Astrocyte of the spinal cord (primary cell): ENCODE measurements at regions not wholly inside any gene's neighbourhood (a gene's known extent, or its start where the extent isn't known, plus 50 kb on each side); places are given as distances from the start of the nearest gene placed in this dataset.
A peak's percentile ranks its signal among the peaks of the same experiment; 100 is the strongest.

ENCODE experiments used
- DNase-seq: peaks from one replicate; pipeline ENCODE4 v3.0.0; 2011; ENCODE audit warnings: low read depth, low spot score
- H3K4me3 ChIP-seq: 2 replicates; pipeline ENCODE4 v1.5.1; 2011; ENCODE audit warnings: low read depth, mild to moderate bottlenecking, low read length, moderate library complexity
- in situ Hi-C: cut with HindIII; loops from 2 replicates; pipeline ENCODE4 v1.10.0; 2017; ENCODE audit warnings: low sequenced_read_pairs
- TF ChIP-seq, protein P1 (sequence below): IDR thresholded peaks from 2 replicates; pipeline ENCODE4 v1.5.1; 2012; ENCODE audit warnings: low read depth, mild to moderate bottlenecking, low read length, inconsistent platforms

DNA sequence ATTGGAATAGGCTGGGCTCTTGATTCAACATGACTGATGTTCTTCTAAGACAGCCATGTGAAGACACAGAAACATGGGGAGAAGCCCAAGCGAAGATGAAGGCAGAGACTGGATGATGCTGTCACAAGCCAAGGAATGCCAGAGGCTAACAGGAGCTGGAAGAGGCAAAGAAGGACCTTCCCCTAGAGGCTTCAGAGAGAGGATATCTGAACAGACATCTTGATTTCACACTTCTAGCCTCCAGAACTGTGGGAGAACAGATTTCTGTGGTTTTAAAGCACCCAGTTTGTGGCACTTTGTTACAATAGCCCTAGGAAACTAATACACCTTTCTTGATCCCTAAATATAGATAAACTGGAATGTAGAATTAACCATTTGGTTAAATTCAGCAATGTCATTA lies 127.0 kb downstream of the EDN1 start:
- in situ Hi-C loops, result no loop called here
- no peak overlapping the region for H3K4me3 ChIP-seq
- TF ChIP-seq, protein P1, sequence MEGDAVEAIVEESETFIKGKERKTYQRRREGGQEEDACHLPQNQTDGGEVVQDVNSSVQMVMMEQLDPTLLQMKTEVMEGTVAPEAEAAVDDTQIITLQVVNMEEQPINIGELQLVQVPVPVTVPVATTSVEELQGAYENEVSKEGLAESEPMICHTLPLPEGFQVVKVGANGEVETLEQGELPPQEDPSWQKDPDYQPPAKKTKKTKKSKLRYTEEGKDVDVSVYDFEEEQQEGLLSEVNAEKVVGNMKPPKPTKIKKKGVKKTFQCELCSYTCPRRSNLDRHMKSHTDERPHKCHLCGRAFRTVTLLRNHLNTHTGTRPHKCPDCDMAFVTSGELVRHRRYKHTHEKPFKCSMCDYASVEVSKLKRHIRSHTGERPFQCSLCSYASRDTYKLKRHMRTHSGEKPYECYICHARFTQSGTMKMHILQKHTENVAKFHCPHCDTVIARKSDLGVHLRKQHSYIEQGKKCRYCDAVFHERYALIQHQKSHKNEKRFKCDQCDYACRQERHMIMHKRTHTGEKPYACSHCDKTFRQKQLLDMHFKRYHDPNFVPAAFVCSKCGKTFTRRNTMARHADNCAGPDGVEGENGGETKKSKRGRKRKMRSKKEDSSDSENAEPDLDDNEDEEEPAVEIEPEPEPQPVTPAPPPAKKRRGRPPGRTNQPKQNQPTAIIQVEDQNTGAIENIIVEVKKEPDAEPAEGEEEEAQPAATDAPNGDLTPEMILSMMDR, result no peak
- DNase-seq, result no peak

DNA sequence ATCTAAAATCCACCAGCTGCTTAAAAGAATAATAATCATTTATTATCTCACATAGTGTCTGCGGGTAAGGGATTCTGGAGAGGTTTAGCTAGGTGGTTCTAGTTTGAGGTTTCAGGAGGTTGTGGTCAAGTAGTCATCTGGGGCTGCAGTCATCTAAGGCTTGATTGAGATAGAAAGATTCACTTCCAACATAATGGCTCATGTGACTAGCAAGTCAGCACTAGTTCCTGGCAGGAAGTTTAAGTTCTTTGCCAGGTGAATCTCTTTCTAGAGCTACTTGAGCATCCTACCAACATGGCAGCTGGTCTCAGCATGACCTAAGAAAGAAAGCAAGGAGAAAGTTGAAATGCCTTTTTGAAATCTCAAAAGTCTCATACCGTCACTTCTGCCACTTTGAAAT lies 128.8 kb downstream of the EDN1 start:
- TF ChIP-seq, protein P1, result no peak
- no peak for DNase-seq
- in situ Hi-C loops, result no loop called here
- no peak overlapping the region for H3K4me3 ChIP-seq

DNA sequence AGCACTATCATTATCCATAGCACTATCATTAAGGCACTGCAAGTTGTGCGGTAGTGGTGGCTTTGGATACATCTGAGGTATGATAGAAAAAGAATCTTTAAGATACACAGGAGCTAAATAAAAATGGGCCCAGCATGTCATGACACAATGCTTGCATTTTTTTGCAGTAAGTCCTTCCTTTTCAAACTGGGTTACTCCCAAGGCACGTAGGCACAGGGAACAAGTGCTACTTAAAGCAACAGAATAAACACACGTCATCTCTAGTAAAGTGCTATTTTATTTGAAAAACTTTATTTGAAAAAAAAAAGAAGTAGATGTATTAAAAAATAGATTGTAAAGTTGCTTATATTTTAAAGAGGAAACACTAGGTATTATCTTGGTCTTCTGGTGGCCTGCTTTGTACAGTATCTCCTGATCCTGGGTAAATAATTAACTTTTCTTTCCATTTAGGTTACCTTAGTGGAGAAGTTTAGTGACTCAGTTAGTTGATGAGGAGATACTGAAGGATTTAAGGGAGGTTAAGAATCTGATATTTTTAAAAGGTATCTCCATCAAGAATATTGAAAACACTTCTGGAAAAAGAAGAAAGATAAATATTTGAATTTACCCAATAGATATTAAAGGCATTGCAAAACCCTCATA lies 129.6 kb downstream of the EDN1 start:
- no peak for DNase-seq
- in situ Hi-C loops, result no loop called here
- TF ChIP-seq, protein P1, result no peak
- no peak overlapping the region for H3K4me3 ChIP-seq

DNA sequence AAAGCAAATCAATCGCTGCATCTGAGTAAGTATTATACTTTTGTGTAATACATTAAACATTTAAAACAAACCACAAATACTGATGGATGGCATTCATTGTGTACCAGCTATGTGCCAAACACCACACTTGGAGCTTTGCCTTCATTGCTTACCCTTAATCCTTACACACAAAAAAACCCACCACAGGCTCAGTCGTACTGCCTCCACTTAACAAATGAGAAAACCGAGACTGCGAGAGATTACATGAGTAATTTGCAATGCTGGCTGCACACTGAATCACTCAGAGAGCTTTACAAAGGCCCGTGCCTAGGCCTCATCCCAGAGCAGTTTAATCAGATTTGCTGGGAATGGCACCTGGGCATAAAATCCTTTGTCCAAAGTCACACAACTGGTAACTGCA lies 130.5 kb downstream of the EDN1 start:
- TF ChIP-seq, protein P1, result no peak
- peak; percentile 70 for DNase-seq

DNA sequence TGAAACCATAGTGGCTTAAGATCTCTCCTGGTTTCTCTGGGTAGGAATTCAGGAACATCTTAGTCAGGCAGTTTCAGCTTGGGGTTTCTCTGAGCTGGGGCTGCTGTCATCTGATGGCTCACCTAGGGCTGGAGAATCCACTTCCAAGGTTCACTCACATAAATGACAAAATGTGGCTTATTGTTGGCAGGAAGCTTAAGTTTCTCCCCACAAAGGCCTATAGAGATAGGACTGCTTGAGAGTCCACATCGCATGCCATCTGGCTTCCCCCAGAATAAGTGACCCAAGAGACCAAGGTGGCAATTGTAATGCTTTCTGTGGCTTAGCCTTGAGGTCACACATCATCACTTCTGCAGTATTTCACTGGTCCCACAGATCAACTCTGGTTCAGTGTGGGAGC lies 131.4 kb downstream of the EDN1 start:
- in situ Hi-C loops, result no loop called here
- TF ChIP-seq, protein P1, result no peak
- DNase-seq, result no peak
- H3K4me3 ChIP-seq, result no peak overlapping the region

More for the DNA sequence above, 130.5 kb downstream of the EDN1 start:
- in situ Hi-C loops, result no loop called here
- H3K4me3 ChIP-seq, result no peak overlapping the region

DNA sequence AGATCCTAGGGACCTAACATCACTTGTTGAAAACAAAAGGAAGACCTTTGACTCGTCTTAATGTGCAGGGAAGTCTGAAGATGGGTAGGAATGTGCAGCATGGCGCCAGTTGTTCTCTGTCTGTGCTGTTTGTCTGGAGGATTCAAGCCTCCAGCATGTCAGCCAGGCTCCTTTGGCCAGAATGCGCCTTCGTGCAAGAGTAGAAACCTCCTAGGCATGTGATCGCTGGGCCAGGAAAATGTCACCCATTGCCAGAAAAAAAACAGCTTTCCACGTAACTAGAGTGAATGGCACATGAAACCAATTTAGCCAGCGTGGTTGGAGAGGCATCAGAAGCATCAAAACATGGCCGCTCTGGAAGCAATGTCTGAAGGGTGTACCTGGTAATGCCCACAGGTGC lies 132.7 kb downstream of the EDN1 start:
- no peak for DNase-seq
- H3K4me3 ChIP-seq, result no peak overlapping the region
- TF ChIP-seq, protein P1, result no peak
- in situ Hi-C loops, result no loop called here
